NCI-H748 (cell line): ENCODE measurements at regions not wholly inside any gene's neighbourhood (a gene's known extent, or its start where the extent isn't known, plus 50 kb on each side); places are given as distances from the start of the nearest gene placed in this dataset.

Source experiments
- DNase-seq: peaks from one replicate; lab custom pipeline; 2025; ENCODE audit not compliant: unreplicated experiment; lab: John Stamatoyannopoulos, UW

- DNase-seq: no peak
Measured at GRCh38 chr16:82567175-82567574, 59.6 kb upstream of the CDH13 start.

DNA sequence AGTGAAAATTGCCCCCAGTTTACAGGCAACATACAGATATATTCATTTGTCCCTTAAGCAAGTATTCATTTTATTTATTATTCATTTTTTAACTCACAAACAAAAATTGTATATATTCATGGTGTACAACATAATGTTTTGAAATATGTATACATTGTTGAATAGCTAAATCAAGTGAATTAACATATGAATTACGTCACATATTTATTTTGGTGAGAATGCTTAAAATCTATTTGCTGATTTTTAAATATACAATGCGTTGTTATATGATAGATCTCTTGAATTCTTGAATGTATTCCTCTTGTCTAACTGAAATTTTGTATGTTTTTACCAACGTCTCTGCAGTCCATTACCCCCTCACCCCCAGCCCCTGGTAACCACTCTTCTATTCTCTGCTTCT, 63.4 kb upstream of the CDH13 start:
- DNase-seq: no peak

DNA sequence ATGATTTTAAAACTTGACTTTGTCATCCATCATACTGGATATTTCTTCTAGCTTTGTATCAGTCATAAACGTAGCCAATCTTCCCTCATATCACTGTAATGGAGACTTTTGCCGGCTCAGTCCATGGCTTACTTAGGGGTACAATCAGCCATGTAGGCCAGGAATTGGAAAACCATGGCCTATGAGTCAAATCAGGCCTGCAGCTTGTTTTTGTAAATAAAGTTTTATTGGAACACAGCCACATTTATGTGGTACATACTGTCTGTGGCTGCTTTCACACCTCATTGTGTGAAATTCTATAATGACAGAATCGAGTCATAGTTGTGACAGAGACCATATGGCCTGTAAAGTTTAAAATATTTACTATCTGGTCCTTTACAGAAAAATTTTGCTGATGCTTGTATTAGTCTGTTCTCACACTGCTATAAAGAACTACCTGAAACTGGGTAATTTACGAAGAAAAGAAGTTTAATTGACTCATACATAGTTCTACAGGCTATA, 64.5 kb upstream of the CDH13 start:
- no peak for DNase-seq

DNA sequence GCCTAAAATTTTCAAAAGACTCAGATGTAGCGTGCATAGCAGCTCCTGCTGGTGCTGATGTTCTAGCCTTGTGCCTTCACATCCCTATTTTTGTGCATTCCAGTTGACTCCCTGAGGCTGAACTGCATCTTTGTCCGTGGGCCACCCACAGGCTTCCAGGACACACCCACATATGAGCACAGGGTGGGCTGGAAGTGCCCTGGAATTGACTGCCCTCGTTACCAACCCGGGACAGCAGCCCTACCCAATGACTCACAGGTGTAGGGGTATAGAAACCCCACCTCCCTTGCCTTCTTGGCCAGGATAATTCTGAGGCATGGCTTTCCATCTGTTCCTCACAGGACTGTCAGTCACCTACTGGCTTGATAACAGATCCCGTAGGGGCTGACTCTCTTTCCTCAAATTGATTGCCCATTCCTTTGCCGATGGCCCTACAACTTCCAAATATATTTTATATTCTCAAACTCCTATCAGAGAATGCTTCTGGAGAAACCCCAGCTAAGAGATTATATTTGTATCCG, 65.9 kb upstream of the CDH13 start:
- no peak for DNase-seq

GRCh38 chr16:82544378-82545160, 82.2 kb upstream of the CDH13 start:
- DNase-seq: no peak

GRCh38 chr16:82542714-82543113, 84.1 kb upstream of the CDH13 start:
- DNase-seq: no peak

DNA sequence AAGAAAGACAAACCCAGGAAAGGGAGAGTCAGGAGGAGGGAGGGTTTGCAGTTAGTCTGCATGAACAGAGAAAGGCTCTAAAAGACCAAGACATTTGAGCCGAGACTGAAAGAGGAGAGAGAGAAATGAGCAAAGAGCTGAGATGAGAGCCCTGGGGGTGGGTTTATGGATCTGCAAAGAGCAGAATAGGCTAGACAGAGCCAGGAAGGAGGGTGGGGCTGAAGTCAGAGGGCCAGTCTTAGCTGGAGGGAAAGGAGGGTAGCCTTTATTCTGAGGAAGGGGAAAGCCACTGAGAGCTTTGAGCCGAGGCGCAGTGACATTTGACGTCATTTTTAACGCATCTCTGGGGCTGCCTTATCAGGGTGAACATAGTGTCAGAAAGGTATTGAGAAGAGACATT, 85.7 kb upstream of the CDH13 start:
- peak; percentile 17 for DNase-seq

DNA sequence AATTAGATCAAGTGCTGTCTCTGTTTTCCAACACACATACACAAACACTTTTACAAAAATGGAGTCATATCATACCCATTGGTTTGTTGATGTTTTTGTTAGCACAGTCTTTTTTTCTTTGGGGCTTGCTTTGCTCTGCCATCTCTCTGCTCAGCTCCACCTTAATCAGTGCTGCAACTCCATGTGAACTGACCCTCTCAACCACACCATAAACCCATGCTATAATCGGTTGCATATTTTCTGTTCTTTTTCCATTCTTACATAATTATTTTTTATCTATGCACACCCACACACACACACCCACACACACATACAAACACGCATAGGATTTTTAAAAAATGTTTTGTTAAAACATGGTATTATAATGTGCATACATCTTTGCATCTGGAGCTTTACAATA, 91.0 kb upstream of the CDH13 start:
- DNase-seq: no peak

DNA sequence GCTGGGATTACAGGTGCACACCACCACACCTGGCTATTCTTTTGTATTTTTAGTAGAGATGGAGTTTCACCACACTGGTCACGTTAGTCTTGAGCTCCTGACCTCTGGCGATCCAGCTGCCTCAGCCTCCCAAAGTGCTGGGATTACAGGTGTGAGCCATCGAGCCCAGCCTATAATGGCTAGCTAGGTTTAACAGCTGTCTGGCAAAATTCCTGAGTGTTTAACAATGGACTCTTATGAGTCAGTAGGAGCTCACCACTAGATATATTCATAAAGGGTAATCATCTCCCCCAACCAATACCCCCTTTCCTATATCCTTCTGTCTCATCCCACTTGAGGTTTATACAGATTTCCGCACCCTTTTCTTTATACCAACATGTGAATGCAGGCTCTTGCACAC, 91.5 kb upstream of the CDH13 start:
- no peak for DNase-seq

DNA sequence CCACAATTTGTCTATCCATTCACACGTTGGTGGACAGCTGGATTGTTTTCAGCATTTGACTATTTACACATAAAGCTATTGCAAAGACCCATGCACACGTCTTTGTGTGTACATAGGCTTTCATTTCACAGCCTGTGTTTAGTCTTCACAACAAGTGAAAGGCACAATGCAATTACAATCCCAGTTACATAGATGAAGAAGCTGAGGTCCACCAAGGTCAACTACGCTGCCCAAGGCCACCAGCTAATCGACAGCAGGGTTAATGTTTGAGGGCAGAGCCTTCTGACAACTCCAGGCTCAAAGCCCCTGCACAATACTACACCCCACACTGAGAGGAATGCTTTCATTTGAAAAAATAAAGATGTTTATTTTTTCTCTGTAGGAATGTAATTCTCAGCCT, 93.6 kb upstream of the CDH13 start:
- DNase-seq: peak; percentile 61

DNA sequence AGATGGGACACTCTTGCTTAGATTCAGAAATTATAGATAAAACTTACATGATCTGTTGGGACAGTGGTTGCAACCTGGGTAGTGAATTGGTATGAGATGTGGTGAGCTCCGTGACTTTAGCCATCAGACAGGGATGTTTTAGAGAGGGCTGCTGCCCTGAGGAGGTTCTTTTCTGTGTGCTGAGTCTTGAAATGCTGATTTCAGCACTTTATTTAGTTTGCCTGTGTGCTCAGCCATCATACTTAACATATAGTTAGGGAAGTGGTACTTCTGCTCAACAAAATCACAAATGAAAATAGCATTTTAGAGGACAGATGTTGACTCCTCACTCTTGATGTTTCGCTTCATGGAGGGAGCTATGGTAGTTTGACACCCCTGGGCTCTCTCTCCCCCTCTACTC, 95.9 kb upstream of the CDH13 start:
- no peak for DNase-seq

DNA sequence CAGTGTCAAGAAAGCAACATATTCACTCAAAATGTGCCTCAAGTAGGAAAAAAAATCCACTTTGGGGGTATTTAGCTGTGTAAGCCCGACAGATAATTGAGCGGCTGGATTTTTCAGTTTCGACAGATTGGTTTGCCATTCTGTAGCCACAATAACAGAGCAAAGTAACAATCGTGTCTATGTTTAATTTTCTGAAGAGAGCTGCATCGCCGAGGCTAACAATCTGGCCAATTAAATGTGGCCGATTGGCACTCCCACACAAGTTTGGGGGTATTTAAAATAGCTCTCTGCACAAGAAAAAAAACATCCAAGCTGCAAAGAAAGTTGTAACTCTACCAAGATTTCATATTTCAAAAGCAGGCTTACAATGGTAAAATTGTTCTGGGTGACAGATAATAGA, 99.7 kb upstream of the CDH13 start:
- no peak for DNase-seq

GRCh38 chr16:82524976-82525375, 101.8 kb upstream of the CDH13 start:
- peak; percentile 44 for DNase-seq

DNA sequence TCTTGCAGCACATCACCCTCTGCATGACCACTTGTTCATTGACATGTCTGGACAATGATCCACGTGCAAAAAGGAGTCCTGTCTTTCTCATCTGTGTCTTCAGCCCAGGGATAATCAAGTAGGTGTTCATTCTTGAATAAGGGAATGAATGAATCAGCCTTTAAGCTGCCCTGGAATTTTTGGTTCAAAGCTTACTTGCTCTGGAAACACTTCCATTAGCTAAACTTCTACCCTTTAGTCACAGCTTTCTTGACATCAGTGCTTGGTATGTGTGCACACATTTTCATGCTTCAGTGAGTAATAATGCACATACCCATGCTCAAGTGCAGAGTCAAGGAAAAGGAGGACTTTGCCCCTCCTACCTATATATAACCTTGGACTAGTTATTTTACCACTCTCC, 103.0 kb upstream of the CDH13 start:
- DNase-seq: no peak

DNA sequence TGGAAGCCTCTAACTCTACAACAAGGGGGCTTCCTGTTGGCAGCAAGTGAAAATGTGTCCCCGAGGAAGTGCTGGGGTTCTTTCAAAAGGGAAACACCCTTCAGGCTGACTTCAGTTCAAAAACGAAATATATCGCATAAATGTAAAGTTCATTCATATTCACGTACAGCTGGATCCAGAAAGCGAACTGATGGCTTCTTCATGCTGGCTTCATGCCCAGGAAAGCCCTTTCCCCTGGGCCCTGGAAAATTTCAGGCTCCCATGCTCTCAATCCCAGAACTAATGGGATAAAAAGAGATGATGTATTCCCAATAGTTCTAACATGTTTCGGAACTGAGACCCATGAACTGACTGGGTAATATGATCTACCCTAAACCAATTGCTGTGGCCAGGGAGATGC, 104.7 kb upstream of the CDH13 start:
- DNase-seq: no peak

DNA sequence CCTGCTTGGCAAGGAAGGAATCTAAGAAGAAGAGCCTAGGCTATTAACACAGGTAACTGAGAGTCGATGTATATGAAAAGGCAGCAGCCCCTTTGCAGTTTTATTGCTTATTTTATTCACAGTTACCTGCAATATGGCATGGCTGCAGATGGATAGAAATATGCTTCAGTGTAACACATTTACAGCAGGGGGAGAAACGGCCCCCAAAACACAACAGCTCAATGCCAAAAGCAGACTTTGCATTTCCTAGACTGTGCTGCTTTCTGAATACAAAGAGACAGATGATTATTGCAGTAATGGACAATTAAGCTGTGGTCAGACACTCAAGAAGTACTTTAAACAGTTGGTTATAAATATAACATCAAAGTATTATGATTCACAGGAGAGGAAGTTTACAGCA, 108.0 kb upstream of the CDH13 start:
- no peak for DNase-seq

GRCh38 chr16:82514262-82514661, 112.5 kb upstream of the CDH13 start:
- no peak for DNase-seq

DNA sequence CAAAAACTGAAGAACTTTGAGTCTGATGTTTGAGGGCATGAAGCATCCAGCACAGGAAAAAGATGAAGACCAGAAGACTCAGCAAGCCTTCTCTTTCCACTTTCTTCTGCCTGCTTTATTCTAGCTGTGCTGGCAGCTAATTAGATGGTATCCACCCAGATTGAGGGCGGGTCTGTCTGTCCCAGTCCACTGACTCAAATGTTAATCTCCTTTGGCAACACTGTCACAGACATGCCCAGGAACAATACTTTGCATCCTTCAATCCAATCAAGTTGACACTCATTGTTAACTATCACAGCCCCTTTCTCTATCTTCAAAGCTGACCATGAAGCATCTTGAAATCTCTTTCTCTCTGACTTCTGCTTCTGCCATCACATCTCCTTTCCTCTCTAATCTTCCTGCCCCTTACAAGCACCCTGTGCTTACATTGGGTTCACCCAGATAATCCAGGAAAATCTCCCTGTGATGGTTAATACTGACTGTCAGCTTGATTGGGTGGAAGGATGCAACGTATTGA, 115.9 kb upstream of the CDH13 start:
- DNase-seq: no peak

DNA sequence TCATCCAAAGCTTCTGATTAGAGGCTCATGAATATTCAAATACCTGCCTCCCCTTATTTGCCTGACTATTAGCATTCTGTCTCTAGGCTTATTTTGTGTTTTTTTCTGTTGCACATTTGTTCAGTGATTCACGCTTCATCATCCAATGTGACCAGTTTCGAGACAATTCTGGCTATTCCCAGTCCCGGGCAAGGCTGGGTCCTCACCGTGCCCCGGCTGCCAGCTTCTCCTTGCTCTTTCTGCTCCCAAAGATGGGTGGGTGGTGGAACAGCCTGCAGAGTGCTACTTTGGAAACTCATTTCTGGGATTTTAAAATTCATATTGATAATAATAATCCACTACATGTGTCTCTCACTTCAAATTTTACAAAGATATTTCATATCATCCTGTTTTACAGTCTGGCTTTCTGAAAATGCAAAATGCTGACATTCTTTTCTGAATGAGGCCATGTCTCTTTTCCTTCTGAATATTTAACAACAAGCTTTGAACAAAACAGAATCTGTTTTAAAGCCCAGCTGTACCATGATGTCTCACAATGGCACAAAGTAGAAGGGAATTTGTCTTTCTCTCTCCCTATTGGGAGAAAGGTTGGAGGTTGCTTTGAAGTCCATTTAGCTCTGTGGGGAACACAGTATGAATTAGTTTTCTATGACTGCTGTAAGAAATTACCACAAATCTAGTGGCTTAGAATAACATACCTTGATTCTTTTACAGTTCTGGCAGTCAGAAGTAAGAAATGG, 116.9 kb upstream of the CDH13 start:
- DNase-seq: no peak

GRCh38 chr16:82506692-82507670, 119.8 kb upstream of the CDH13 start:
- peak; percentile 32 for DNase-seq

DNA sequence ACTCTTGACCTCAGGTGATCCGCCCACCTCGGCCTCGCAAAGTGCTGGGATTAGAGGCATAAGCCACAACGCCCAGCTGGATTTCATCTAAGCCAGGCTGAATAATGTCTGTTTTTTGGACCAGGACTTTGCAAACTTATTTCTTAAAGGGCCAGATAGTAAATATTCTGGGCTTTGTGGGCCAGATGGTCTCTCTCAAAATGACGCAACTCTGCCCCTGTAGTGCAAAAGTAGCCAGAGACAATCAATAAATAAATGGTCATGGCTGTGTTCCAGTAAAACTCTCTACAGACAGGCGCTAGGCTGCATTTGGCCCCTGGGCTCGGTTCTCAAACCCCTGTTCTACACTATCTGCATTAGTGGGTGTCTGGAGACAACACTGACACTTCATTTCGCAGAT, 121.9 kb upstream of the CDH13 start:
- no peak for DNase-seq
